D721Med (cell line): ENCODE measurements at regions not wholly inside any gene's neighbourhood (a gene's known extent, or its start where the extent isn't known, plus 50 kb on each side); places are given as distances from the start of the nearest gene placed in this dataset.

ENCODE experiments used
- DNase-seq: peaks from one replicate; pipeline ENCODE4 v3.0.0; 2011; ENCODE audit warnings: low spot score; ENCODE audit not compliant: insufficient read length
- FAIRE-seq: peaks from 2 replicates; lab custom pipeline; 2011; peaks lifted over from hg19 to GRCh38; lab: Jason Lieb, UNC
- TF ChIP-seq, protein P1 (sequence below): IDR thresholded peaks from 2 replicates; pipeline ENCODE4 v1.5.1; 2012; ENCODE audit warnings: mild to moderate bottlenecking, control low read depth; ENCODE audit not compliant: insufficient read depth; ENCODE audit errors: missing control alignments

DNA sequence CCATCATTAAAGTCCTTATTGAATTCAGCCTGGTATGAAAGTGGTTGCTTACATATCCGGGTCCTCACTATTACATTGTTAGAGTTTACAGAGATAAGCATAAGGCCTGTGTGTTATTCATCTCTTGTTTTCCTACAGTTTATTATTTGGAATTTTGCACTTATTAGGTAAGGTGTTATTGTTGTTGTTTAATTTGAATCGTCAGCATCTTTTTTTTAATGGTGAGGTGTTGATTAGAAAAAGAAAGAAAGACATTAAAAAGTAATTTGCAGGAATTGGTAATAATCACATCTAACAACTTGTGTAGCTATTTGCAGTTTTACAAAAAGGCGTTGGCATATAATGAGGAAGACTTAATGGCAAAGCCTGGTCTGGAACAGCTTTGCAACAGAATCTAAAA, 158.6 kb downstream of the SAMD5 start:
- DNase-seq (no peak), FAIRE-seq (no peak)
- TF ChIP-seq, protein P1, sequence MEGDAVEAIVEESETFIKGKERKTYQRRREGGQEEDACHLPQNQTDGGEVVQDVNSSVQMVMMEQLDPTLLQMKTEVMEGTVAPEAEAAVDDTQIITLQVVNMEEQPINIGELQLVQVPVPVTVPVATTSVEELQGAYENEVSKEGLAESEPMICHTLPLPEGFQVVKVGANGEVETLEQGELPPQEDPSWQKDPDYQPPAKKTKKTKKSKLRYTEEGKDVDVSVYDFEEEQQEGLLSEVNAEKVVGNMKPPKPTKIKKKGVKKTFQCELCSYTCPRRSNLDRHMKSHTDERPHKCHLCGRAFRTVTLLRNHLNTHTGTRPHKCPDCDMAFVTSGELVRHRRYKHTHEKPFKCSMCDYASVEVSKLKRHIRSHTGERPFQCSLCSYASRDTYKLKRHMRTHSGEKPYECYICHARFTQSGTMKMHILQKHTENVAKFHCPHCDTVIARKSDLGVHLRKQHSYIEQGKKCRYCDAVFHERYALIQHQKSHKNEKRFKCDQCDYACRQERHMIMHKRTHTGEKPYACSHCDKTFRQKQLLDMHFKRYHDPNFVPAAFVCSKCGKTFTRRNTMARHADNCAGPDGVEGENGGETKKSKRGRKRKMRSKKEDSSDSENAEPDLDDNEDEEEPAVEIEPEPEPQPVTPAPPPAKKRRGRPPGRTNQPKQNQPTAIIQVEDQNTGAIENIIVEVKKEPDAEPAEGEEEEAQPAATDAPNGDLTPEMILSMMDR: no peak

DNA sequence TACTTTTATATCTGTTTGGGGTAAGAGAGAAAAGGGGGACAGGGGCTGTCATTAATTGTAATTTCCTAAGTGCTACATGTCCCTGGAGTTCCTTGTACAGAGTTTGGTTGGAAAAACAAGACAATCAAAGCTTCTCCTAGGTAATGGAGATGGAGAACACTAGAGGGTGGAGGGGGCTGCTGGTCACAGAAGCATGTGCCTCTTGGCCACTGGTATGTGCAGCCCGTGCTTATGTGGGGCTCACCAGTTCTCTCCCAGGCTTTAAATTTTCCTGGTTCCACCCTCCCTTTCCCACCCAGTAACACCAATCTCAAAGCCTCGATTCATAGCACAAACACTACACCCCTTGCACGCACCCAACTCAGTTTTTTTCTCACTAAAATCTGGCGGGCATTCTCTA, 165.6 kb downstream of the SAMD5 start:
- TF ChIP-seq, protein P1: no peak

DNA sequence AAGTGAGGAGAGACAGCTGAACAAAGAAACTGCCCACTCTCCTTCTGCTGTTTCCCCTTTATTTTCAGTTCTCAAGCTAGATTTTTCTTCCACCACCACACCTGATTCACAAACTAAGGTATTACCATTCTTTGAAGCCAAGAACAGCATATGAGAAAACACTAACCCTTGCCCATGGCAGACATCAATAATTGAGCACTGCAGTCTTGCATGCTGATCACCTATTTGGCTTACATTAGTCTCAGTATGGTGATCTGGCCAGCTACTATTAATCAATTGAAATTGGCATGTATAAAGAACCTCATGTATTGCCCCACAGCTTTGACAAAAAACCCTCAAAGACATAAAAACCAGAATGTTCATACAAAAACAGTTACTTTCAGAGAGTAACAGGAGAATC, 166.3 kb downstream of the SAMD5 start:
- DNase-seq (no peak), FAIRE-seq (no peak)
- TF ChIP-seq, protein P1: no peak

More for the DNA sequence above, 165.6 kb downstream of the SAMD5 start:
- DNase-seq (no peak), FAIRE-seq (no peak)

DNA sequence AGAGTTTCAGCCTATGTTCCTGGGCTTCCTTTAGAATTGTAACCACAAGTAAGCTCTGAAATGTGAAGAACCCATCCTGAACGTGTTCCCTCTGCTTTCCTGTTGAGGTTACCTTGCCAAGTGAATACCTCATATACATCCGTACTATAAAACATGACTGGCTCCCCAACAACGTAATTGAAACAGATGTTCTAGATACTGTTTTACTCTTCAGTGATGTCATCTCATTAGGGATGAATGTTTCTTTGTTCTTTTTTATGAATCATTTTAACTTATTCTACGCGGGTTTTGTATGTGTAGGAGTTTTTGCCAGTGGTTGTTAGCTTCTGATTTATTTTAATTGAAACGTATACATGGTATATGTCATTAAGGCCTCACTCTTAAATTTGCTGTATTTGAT, 166.8 kb downstream of the SAMD5 start:
- TF ChIP-seq, protein P1: no peak
- no peak for FAIRE-seq
- no peak for DNase-seq

DNA sequence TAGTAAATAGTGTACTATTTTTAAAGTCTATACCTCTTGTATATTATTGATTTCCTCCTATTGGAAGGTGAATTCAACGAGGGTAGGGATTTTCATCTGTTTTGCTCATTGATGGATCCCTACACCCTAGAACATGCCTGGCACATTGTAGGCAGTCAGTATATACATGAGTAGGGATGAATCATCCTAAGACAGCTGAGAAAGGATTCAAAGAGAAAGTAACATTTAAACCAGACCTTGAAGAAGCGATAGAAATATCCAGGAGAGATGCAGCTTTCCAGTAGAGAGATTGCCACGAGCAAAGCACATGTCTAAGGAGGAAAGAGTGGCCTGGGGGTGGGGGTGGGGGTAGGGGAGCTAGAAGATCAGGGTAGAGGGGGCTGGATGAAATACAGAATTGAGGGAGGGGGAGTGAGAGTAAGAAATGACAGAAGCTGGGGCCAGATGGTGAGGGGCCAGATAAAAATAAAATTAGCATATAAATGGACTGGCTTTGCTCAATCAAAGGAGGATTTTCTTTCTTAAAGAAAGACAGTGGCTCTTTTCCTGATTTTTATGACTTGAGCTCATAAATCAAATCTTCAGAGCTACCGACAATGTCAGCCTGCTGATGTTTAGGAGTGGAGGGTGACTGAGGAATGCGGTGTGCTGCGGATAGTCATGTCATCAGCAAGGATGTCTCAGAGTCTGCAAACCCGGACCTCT, 168.2 kb downstream of the SAMD5 start:
- DNase-seq: no peak
- TF ChIP-seq, protein P1: no peak
- FAIRE-seq: no peak

DNA sequence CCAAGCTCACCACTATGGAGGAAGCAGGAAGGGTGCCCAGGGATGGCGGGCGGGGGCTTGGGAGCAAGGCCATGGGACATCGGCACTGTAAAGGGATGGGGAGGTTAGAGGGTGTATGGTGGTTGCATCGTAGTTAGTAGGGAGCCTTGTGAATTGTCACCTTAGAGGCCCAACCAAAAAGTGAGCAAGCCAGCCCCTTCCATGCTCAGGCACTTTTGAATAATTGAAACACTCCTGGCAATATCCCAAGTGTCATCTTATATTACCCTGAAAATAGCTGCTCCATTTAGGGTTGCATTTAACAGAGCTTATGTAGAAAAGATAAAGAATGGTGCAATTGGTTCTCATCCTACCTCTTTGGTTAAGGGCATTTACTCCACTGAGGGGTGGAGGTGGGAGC, 169.2 kb downstream of the SAMD5 start:
- DNase-seq (no peak), FAIRE-seq (no peak)
- TF ChIP-seq, protein P1: no peak

DNA sequence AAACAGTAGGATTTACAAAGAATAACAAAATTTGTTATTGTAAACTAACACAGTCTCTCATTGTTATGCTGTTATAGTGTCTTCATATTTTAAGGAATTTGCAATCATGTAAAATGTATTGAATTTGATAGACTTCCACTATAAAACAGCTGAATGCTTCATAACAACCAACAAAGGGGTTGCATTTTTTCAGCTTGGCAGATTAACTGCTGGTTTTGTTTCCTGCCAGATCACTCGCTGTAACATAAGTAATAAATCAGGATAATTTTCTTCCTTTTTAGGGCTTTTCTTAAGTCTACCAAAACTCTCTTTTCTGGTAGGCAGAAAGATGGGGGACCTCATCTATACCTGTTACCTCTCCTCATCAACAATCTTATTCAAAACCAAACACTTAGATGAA, 169.8 kb downstream of the SAMD5 start:
- TF ChIP-seq, protein P1: no peak
- DNase-seq (no peak), FAIRE-seq (no peak)
